Keratinocyte (primary cell): ENCODE measurements at regions not wholly inside any gene's neighbourhood (a gene's known extent, or its start where the extent isn't known, plus 50 kb on each side); places are given as distances from the start of the nearest gene placed in this dataset.

ENCODE experiments used
- EZH2 ChIP-seq: IDR thresholded peaks from one replicate; pipeline ENCODE4 v1.6.1; 2012; ENCODE audit warnings: inconsistent platforms, mild to moderate bottlenecking, low read length, moderate library complexity
- TF ChIP-seq, protein P1 (sequence below), 3 experiments: IDR thresholded peaks in 1 of 3; conservative IDR thresholded peaks in 1 of 3; optimal IDR thresholded peaks in 1 of 3; 2 replicates in 2 of 3; 3 replicates in 1 of 3; pipeline versions ENCODE3 to v1.5.1; 2011; ENCODE audit warnings: low read length in 3 of 3, mild to moderate bottlenecking in 3 of 3, moderate library complexity in 2 of 3, control low read depth in 1 of 3, inconsistent platforms in 1 of 3; ENCODE audit not compliant: insufficient read depth in 2 of 3; ENCODE audit errors: extremely low read depth in 1 of 3

DNA sequence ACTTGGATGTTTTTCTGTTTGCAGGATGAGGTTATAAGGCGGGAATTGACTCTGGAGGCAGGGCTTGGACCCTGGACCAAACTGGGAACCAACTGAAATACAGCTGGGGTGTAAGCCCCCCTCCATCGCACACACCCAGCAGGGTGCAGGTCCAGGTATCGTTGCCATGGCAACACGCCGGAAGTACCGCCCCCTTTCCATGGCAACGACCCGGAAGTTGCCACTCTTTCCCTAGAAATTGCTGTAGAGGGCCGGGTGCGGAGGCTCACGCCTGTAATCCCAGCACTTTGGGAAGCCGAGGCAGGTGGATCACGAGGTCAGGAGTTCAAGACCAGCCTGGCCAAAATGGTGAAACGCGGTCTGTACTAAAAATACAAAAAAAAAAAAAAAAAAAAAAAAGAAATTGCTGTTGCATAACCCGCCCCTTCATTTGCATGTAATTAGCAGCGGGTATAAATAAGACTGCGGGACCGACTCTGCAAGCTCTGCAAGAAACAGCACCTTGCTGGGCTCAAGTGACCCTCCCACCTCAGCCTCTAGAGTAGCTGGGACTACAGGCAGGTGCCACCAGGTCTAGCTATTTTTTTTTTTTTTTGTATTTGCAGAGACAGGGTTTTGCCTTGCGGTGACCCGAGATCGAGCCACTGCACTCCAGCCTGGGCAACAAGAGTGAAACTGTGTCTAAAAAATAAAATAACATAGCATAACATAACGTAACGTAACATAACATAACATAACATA is 139.6 kb downstream of the CRLF2 start:
- TF ChIP-seq, protein P1, sequence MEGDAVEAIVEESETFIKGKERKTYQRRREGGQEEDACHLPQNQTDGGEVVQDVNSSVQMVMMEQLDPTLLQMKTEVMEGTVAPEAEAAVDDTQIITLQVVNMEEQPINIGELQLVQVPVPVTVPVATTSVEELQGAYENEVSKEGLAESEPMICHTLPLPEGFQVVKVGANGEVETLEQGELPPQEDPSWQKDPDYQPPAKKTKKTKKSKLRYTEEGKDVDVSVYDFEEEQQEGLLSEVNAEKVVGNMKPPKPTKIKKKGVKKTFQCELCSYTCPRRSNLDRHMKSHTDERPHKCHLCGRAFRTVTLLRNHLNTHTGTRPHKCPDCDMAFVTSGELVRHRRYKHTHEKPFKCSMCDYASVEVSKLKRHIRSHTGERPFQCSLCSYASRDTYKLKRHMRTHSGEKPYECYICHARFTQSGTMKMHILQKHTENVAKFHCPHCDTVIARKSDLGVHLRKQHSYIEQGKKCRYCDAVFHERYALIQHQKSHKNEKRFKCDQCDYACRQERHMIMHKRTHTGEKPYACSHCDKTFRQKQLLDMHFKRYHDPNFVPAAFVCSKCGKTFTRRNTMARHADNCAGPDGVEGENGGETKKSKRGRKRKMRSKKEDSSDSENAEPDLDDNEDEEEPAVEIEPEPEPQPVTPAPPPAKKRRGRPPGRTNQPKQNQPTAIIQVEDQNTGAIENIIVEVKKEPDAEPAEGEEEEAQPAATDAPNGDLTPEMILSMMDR (optimal IDR thresholded peaks at IDR 0.05 in 1 of 3, IDR thresholded peaks at IDR 0.05 in 1 of 3, conservative IDR thresholded peaks at IDR 0.05 in 1 of 3; ENCODE audit: extremely low read depth in 1 of 3, insufficient read depth in 2 of 3, low read length in 3 of 3), result no peak
- TF ChIP-seq EZH2, result no peak
